NB4 (cell line): ENCODE measurements at regions not wholly inside any gene's neighbourhood (a gene's known extent, or its start where the extent isn't known, plus 50 kb on each side); places are given as distances from the start of the nearest gene placed in this dataset.
"Not testable (repeated sequence)": the region's sequence is repeated elsewhere in the genome, so short reads cannot be mapped to it uniquely, and the experiment has no call there.

ENCODE experiments used
- DNase-seq: peaks from one replicate; pipeline ENCODE4 v3.0.0; 2010; ENCODE audit warnings: low read depth
- H3K4me3 ChIP-seq: one replicate; pipeline ENCODE4 v1.5.1; 2011; ENCODE audit warnings: mild to moderate bottlenecking, low read depth, low read length, moderate library complexity
- MYC ChIP-seq: IDR thresholded peaks from 2 replicates; pipeline ENCODE4 v1.6.1; 2011; ENCODE audit warnings: low read depth, low read length
- POLR2A ChIP-seq: IDR thresholded peaks from 2 replicates; pipeline ENCODE4 v1.6.1; 2011; ENCODE audit warnings: mild to moderate bottlenecking; ENCODE audit not compliant: insufficient read length; ENCODE audit errors: extremely low read depth
- TF ChIP-seq, protein P1 (sequence below): IDR thresholded peaks from one replicate; pipeline ENCODE4 v1.5.1; 2012; ENCODE audit warnings: low read depth, low read length
- TF ChIP-seq, protein P2 (sequence below): IDR thresholded peaks from 2 replicates; pipeline ENCODE4 v1.6.1; 2011; ENCODE audit warnings: low read depth, low read length

- no peak for TF ChIP-seq POLR2A
- TF ChIP-seq, protein P1, sequence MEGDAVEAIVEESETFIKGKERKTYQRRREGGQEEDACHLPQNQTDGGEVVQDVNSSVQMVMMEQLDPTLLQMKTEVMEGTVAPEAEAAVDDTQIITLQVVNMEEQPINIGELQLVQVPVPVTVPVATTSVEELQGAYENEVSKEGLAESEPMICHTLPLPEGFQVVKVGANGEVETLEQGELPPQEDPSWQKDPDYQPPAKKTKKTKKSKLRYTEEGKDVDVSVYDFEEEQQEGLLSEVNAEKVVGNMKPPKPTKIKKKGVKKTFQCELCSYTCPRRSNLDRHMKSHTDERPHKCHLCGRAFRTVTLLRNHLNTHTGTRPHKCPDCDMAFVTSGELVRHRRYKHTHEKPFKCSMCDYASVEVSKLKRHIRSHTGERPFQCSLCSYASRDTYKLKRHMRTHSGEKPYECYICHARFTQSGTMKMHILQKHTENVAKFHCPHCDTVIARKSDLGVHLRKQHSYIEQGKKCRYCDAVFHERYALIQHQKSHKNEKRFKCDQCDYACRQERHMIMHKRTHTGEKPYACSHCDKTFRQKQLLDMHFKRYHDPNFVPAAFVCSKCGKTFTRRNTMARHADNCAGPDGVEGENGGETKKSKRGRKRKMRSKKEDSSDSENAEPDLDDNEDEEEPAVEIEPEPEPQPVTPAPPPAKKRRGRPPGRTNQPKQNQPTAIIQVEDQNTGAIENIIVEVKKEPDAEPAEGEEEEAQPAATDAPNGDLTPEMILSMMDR, result no peak
- TF ChIP-seq, protein P2, sequence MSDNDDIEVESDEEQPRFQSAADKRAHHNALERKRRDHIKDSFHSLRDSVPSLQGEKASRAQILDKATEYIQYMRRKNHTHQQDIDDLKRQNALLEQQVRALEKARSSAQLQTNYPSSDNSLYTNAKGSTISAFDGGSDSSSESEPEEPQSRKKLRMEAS, result no peak
- TF ChIP-seq MYC, result no peak
- DNase-seq, result no peak
- H3K4me3 ChIP-seq, result no peak overlapping the region
Observed at GRCh38 chr9:12424243-12424642, 268.9 kb upstream of the TYRP1 start.

- peak; percentile 39 for DNase-seq
- TF ChIP-seq, protein P1, result peak; percentile 22
- TF ChIP-seq, protein P2, result no peak
- H3K4me3 ChIP-seq, result no peak overlapping the region
Observed at GRCh38 chr9:12425878-12426864, 267.0 kb upstream of the TYRP1 start.

- DNase-seq, result no peak
- no peak overlapping the region for H3K4me3 ChIP-seq
- TF ChIP-seq, protein P1, result no peak
- TF ChIP-seq, protein P2, result no peak
- TF ChIP-seq MYC (no peak), POLR2A (no peak)
Observed at GRCh38 chr9:12439267-12439666, 253.9 kb upstream of the TYRP1 start.

- DNase-seq, result not testable (repeated sequence)
Observed at GRCh38 chr9:12441080-12441479, 252.1 kb upstream of the TYRP1 start.

GRCh38 chr9:12441506-12441905, 251.7 kb upstream of the TYRP1 start:
- no peak overlapping the region for H3K4me3 ChIP-seq
- TF ChIP-seq, protein P1, result no peak
- TF ChIP-seq, protein P2, result no peak
- TF ChIP-seq POLR2A, result no peak
- TF ChIP-seq MYC, result no peak
- no peak for DNase-seq

More at GRCh38 chr9:12441080-12441479, 252.1 kb upstream of the TYRP1 start:
- not testable (repeated sequence) for H3K4me3 ChIP-seq

DNA sequence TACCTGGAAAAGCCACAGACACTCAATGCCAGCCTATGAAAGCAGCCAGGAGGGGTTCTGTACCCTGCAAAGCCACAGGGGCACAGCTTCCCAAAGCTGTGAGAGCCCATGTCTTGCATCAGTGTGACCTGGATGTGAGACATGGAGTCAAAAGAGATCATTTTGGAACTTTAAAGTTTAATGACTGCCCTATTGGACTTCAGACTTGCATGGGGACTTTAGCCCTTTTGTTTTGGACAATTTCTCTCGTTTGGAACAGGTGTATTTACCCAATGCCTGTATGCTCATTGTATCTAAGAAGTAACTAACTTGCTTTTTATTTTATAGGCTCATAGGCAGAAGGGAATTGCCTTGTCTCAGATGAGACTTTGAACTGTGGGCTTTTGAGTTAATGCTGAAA, 244.9 kb upstream of the TYRP1 start:
- DNase-seq, result no peak
- no peak overlapping the region for H3K4me3 ChIP-seq
- no peak for TF ChIP-seq MYC
- TF ChIP-seq, protein P2, result no peak
- TF ChIP-seq, protein P1, result no peak
